Limb (tissue), 2 donors: ENCODE measurements at regions not wholly inside any gene's neighbourhood (a gene's known extent, or its start where the extent isn't known, plus 50 kb on each side); places are given as distances from the start of the nearest gene placed in this dataset.
"Not testable (repeated sequence)": the region's sequence is repeated elsewhere in the genome, so short reads cannot be mapped to it uniquely, and the experiment has no call there.

Source experiments
- DNase-seq, 2 donors: peaks; one replicate each; pipeline ENCODE4 v3.0.0-alpha.2; 2016; ENCODE audit errors: extremely low spot score in 2 of 2

- DNase-seq, result no peak
These were observed 105.5 kb downstream of the FEM1C start for GRCh38 chr5:115439042-115439441.

- no peak for DNase-seq
These were observed 108.5 kb downstream of the FEM1C start for GRCh38 chr5:115435778-115436712.

DNA sequence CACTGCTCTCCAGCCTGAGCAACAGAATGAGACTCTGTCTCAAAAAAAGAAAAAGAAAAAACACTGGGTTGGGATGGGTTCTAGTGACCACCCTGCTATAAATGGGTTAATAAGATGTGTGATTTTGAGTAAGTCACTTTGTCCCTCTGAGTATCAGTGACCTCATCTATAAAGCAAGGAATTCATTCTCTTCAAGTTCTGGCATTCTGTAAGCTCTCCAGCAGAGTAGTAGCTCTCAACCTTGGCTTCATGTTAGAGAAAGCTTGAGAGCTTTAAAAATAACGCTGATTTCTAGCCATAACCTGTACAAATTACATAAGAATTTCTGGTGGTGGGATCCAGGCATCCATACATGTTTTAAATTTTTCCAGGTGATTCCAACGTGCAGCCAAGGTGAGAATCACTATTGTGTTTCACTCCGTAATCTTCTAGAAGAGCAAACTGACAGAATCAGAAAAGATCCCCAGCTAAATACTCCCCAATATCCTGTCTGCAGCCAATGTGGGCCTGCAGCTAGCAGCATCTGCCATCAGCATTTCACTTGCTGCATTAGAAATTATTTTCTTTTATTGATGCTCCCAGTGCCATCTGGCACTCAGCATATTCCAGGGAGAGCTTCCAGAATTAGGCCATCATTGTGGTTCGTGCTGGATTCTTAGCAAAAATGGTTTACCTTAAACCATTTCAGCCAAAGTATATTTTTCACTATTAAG, 109.4 kb downstream of the FEM1C start:
- no peak for DNase-seq

DNA sequence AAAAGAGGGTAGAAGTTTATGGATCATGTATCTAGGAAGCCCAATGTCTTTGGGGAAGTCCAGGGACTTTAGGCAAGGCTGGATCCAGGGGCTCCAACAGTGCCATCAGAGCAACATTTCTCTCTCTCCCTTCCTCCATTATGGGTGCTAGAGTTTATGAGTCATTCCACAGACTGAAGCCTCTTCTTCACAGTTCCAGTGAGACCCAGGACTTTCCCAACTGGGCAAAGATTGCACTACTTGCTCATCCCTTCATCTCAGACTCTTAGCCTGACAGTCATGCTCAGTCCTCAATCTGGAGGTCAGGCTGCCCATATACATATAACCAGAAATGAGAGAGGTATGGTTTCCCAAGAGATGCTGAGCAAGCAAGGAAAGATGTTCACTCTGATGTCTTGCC, 110.7 kb downstream of the FEM1C start:
- DNase-seq, result no peak

DNA sequence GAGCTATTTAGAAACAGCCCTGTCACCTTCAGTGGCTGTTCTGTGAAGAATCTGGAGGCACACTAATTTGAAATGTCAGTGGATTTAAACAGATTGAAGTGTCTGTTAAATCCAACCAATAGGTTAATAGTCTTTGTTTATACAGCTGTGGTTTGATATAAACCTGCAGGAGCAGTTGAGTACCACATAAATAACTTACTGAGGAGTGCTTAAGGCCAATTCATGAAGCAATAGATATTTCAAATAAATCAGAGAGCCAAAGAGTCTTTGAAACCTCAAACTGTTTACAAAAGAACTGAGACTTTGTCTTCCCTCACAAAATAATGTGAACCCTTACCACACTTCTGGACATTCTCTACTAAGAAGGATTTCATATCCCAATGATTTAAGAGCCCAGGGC, 111.9 kb downstream of the FEM1C start:
- no peak for DNase-seq

- DNase-seq, result no peak
These were observed 113.5 kb downstream of the FEM1C start for GRCh38 chr5:115431116-115431515.

DNA sequence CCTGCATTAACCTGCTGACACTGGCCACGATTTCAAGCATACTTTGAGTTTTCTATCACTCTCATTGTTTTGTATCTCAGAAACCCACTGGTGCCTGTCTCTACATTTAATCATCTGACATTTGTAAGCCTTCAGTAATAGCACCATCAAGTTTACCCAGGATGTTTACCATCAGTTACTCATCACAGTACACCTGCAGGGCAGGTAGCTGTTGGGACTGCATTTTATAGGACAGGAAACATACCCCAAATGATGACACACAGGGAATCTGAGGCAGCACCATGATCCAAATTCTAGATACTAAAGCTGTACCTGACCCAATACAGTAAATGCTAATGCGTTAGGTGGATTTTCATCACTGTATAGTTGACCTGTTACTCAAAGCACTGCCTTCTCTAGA, 114.2 kb downstream of the FEM1C start:
- DNase-seq, result no peak

GRCh38 chr5:115429345-115429940, 115.1 kb downstream of the FEM1C start:
- no peak for DNase-seq

GRCh38 chr5:115428676-115429075, 115.9 kb downstream of the FEM1C start:
- no peak for DNase-seq

DNA sequence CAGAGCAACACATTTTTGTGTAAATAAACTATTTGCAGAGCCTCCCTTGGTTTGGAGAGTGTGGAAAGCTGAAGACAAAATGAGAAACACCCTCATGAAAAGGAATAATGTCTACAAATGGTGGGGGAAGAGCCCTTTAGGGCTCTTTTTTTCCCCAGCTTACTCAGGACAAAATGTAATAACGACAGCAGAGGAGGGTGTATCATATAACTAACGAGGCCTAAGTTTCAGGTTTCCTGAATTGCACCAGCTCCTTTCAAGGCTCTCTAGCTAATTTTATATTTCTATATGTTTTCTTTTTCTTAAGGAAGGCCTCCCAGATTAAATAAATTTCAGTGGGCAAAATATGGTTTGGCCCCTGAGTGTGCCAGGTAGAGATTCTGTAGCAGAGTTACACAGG, 116.3 kb downstream of the FEM1C start:
- DNase-seq, result no peak

- DNase-seq, result no peak
These were observed 120.1 kb downstream of the FEM1C start for GRCh38 chr5:115424446-115424845.

DNA sequence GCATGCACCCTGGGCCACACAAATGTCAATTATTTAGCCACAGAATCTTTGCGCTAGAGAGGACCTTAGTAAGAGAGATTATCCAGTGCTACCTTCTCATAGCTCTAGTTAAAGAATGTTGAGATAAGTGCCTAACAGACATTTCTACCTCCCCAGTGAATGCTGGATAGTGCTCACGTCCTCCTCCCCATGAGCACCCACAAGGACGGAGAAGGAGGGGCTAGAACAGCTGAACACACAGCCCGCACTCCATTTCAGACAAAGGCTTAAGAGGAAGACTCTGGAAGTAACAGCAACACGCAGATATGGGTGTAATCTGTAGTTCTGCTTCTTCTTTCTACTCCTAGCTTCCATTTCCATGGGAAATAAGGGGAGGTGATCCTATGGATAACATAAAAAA, 120.5 kb downstream of the FEM1C start:
- DNase-seq, result no peak

DNA sequence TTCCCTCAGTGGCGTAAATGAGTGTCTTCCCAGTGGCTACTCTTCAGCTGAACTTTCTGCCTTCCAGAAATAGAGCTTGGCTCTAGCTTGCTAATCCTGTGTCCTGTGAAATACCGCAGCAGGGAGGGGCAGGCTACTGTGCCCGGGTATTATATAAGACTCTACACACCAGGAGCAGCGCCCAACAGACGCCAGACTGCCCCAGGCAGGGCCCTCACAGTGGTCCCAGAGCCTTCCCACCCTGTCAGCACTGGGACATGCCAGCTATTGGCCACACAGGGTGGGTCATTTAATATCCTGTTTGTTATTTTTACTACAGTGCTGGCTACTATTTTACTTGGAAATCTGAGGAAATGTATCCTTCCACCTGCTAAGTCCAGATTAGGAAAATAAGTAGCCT, 121.0 kb downstream of the FEM1C start:
- no peak for DNase-seq

- no peak for DNase-seq
These were observed 121.5 kb downstream of the FEM1C start for GRCh38 chr5:115423051-115423450.

DNA sequence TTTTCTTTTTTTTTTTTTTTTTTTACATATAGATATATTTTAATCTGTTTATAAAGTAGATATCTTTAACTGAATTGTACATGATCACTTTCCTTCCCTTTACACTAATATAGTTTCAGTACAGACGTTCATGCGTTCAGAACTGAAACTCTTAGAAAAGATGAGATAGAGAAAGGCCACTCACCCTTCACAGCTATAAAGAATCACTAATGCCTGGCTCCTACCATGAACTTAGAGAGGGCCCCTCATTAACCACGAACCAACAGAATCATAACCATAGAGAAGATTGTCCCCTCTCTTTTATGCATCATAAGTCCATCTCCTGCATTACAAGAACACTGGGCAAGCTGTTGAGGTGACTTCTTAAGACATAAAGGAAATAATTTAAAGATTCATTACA, 123.8 kb downstream of the FEM1C start:
- DNase-seq, result not testable (repeated sequence)

- no peak for DNase-seq
These were observed 123.6 kb upstream of the CCDC112 start for GRCh38 chr5:115419846-115420585.

DNA sequence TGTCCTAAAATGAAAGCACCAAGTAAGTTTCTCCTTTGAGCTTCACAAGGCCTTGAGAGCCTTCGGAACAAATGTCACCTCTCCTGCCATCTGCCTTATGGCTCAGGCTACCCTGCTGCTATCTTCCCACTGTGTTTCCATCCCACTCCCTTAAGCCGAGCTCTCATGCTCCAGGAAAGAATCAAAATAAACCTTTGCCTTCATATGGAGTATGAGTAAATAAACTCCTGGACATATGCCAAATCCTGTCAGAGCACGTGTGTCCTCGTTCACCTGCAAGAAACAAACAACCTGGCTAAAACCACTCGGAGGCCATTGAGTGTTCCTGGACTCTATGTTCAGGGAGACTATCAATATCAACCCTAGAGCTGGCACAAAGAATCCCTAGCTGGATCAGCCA, 122.3 kb upstream of the CCDC112 start:
- no peak for DNase-seq

DNA sequence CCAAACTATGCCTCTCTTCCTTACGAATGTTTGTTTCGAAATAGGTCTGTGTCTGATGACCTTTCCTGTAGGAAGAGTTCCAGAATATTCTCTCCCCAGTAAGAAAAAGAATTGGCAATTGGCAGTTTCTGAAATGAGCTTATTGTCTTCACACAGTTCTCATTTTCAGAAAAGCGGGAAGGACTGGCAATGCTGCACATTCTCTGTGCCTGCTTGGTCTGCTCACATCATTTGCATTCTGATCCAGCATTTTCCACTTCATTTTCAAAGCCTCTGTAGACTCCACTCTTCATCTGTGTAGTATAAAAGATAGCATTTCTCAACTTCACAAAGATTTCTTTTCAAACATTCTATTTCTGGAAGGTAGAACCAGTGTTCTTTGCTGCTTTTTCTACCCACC, 120.6 kb upstream of the CCDC112 start:
- no peak for DNase-seq

GRCh38 chr5:115415143-115415491, 118.7 kb upstream of the CCDC112 start:
- DNase-seq, result no peak

- peak in 1 of 2 donors; percentile 64 for DNase-seq
These were observed 118.1 kb upstream of the CCDC112 start for GRCh38 chr5:115414406-115415142.

DNA sequence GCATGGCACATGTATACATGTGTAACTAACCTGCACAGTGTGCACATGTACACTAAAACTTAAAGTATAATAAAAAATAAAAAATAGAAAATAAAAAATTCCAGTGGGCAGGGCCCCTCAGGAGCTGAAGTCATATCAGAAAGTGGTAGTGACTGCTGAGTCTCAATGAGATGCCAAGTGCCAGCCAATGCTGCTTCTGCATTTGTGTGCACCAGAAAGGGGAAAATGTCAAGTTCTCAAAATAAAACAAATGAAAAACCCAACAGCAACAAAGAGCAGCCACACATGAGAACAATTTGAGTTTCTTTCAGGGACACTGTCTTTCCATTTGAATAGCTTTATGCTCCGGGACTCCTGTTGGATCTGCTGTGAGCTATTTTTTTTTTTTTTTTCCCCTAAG, 117.2 kb upstream of the CCDC112 start:
- no peak for DNase-seq
